Subcutaneous abdominal adipose tissue (tissue), 5 donors: ENCODE measurements at regions not wholly inside any gene's neighbourhood (a gene's known extent, or its start where the extent isn't known, plus 50 kb on each side); places are given as distances from the start of the nearest gene placed in this dataset.
A peak's percentile ranks its signal among the peaks of the same experiment; 100 is the strongest.

Source experiments
- H3K27ac ChIP-seq: one replicate; pipeline ENCODE4 v1.7.0; 2013; ENCODE audit warnings: low read depth, mild to moderate bottlenecking, inconsistent platforms, low read length, moderate library complexity
- H3K27me3 ChIP-seq, 5 donors: one replicate each; pipeline ENCODE4 v1.7.0; 2013; ENCODE audit warnings: low read length in 5 of 5, inconsistent platforms in 1 of 5; ENCODE audit not compliant: control insufficient read depth in 5 of 5, insufficient read depth in 4 of 5
- H3K36me3 ChIP-seq, 5 donors: one replicate each; pipeline ENCODE4 v1.7.0; 2013; ENCODE audit warnings: low read length in 5 of 5; ENCODE audit not compliant: control insufficient read depth in 5 of 5, insufficient read depth in 5 of 5
- H3K4me1 ChIP-seq, 5 donors: one replicate each; pipeline ENCODE4 v1.7.0; 2013; ENCODE audit warnings: low read length in 5 of 5, mild to moderate bottlenecking in 3 of 5, moderate library complexity in 1 of 5; ENCODE audit not compliant: control insufficient read depth in 5 of 5, insufficient read depth in 5 of 5
- H3K4me3 ChIP-seq, 5 donors: one replicate each; pipeline ENCODE4 v1.7.0; 2013; ENCODE audit warnings: low read length in 5 of 5, low read depth in 1 of 5
- H3K9ac ChIP-seq, 5 donors: one replicate each; pipeline ENCODE4 v1.7.0; 2013; ENCODE audit warnings: low read length in 5 of 5, mild to moderate bottlenecking in 4 of 5, moderate library complexity in 3 of 5
- H3K9me3 ChIP-seq, 5 donors: one replicate each; pipeline ENCODE4 v1.7.0; 2013; ENCODE audit warnings: low read length in 5 of 5; ENCODE audit not compliant: control insufficient read depth in 5 of 5
- donor health status: healthy.
- donor health status: healthy.
- donor health status: healthy.
- donor health status: healthy.
- donor health status: healthy.

GRCh38 chr21:16509476-16509875, 779.7 kb downstream of the USP25 start:
- H3K9me3 ChIP-seq: no peaks in the 10 kb centered on the region
- no peak overlapping the region for H3K4me3 ChIP-seq
- no peaks in the 10 kb centered on the region for H3K27me3 ChIP-seq
- no peak overlapping the region for H3K9ac ChIP-seq
- H3K27ac ChIP-seq: no peak overlapping the region
- H3K36me3 ChIP-seq: no peaks in the 10 kb centered on the region
- H3K4me1 ChIP-seq: peaks cover 0 to 31% (median 0%) of the 10 kb centered on the region in 5 donors

- Histone ChIP-seq H3K27me3 (no peaks in the 10 kb centered on the region), H3K36me3 (no peaks in the 10 kb centered on the region), H3K9me3 (peaks cover 0 to 7% (median 0%) of the 10 kb centered on the region in 5 donors), H3K4me1 (peaks cover 0 to 9% (median 0%) of the 10 kb centered on the region in 5 donors), H3K4me3 (no peak overlapping the region), H3K9ac (no peak overlapping the region), H3K27ac (no peak overlapping the region)
Measured at GRCh38 chr21:16514316-16514715, 784.5 kb downstream of the USP25 start.

GRCh38 chr21:16517383-16517782, 787.6 kb downstream of the USP25 start:
- H3K27me3 ChIP-seq: no peaks in the 10 kb centered on the region
- no peak overlapping the region for H3K4me3 ChIP-seq
- H3K9ac ChIP-seq: no peak overlapping the region
- no peaks in the 10 kb centered on the region for H3K36me3 ChIP-seq
- H3K27ac ChIP-seq: no peak overlapping the region
- peaks cover 0 to 7% (median 0%) of the 10 kb centered on the region in 5 donors for H3K9me3 ChIP-seq
- H3K4me1 ChIP-seq: peaks cover 0 to 6% (median 0%) of the 10 kb centered on the region in 5 donors

GRCh38 chr21:16519036-16519435, 789.3 kb downstream of the USP25 start:
- Histone ChIP-seq H3K4me3 (no peak overlapping the region), H3K36me3 (no peaks in the 10 kb centered on the region), H3K9ac (no peak overlapping the region), H3K27ac (no peak overlapping the region), H3K9me3 (peaks cover 0 to 7% (median 0%) of the 10 kb centered on the region in 5 donors), H3K4me1 (no peaks in the 10 kb centered on the region), H3K27me3 (no peaks in the 10 kb centered on the region)

GRCh38 chr21:16519644-16520043, 789.9 kb downstream of the USP25 start:
- no peak overlapping the region for H3K27ac ChIP-seq
- no peaks in the 10 kb centered on the region for H3K27me3 ChIP-seq
- peaks cover 0 to 7% (median 0%) of the 10 kb centered on the region in 5 donors for H3K9me3 ChIP-seq
- H3K36me3 ChIP-seq: no peaks in the 10 kb centered on the region
- H3K4me3 ChIP-seq: no peak overlapping the region
- H3K4me1 ChIP-seq: no peaks in the 10 kb centered on the region
- no peak overlapping the region for H3K9ac ChIP-seq

GRCh38 chr21:16522548-16522947, 792.8 kb downstream of the USP25 start:
- H3K4me3 ChIP-seq: no peak overlapping the region
- H3K27ac ChIP-seq: no peak overlapping the region
- H3K27me3 ChIP-seq: no peaks in the 10 kb centered on the region
- no peaks in the 10 kb centered on the region for H3K9me3 ChIP-seq
- no peaks in the 10 kb centered on the region for H3K4me1 ChIP-seq
- no peaks in the 10 kb centered on the region for H3K36me3 ChIP-seq
- no peak overlapping the region for H3K9ac ChIP-seq

GRCh38 chr21:16530656-16531055, 800.9 kb downstream of the USP25 start:
- Histone ChIP-seq H3K27ac (no peak overlapping the region), H3K4me3 (no peak overlapping the region), H3K9ac (no peak overlapping the region), H3K9me3 (no peaks in the 10 kb centered on the region), H3K27me3 (no peaks in the 10 kb centered on the region), H3K4me1 (peaks cover 0 to 18% (median 10%) of the 10 kb centered on the region in 5 donors), H3K36me3 (no peaks in the 10 kb centered on the region)

GRCh38 chr21:16532840-16533239, 803.1 kb downstream of the USP25 start:
- Histone ChIP-seq H3K4me3 (peak overlapping the region in 1 of 5 donors; percentile 78), H3K9me3 (no peaks in the 10 kb centered on the region), H3K9ac (peak overlapping the region in 1 of 5 donors; percentile 16), H3K36me3 (no peaks in the 10 kb centered on the region), H3K27me3 (no peaks in the 10 kb centered on the region), H3K4me1 (peaks cover 0 to 18% (median 10%) of the 10 kb centered on the region in 5 donors), H3K27ac (peak overlapping the region; percentile 97)

GRCh38 chr21:16533692-16534407, 804.1 kb downstream of the USP25 start:
- no peaks in the 10 kb centered on the region for H3K27me3 ChIP-seq
- peak overlapping the region; percentile 54 to 90 (median 64) for H3K4me3 ChIP-seq
- H3K9me3 ChIP-seq: no peaks in the 10 kb centered on the region
- peaks cover 0 to 18% (median 15%) of the 10 kb centered on the region in 5 donors for H3K4me1 ChIP-seq
- H3K36me3 ChIP-seq: no peaks in the 10 kb centered on the region
- H3K27ac ChIP-seq: peak overlapping the region; percentile 97
- H3K9ac ChIP-seq: peak overlapping the region in 3 of 5 donors; percentile 8 to 26 (median 16)

GRCh38 chr21:16534408-16535101, 804.8 kb downstream of the USP25 start:
- Histone ChIP-seq H3K27me3 (no peaks in the 10 kb centered on the region), H3K9ac (peak overlapping the region in 2 of 5 donors; percentile 52 to 88), H3K4me1 (peaks cover 0 to 19% (median 18%) of the 10 kb centered on the region in 5 donors), H3K4me3 (peak overlapping the region; percentile 54 to 90 (median 64)), H3K9me3 (no peaks in the 10 kb centered on the region), H3K36me3 (no peaks in the 10 kb centered on the region), H3K27ac (peak overlapping the region; percentile 97)
